ENCODE measurements at regions not wholly inside any gene's neighbourhood (a gene's known extent, or its start where the extent isn't known, plus 50 kb on each side); places are given as distances from the start of the nearest gene placed in this dataset.

GRCh38 chr7:34390103-34390502, 267.9 kb upstream of the NPSR1 start:
- no peak for DNase-seq (ENCODE audit: low read depth)

DNA sequence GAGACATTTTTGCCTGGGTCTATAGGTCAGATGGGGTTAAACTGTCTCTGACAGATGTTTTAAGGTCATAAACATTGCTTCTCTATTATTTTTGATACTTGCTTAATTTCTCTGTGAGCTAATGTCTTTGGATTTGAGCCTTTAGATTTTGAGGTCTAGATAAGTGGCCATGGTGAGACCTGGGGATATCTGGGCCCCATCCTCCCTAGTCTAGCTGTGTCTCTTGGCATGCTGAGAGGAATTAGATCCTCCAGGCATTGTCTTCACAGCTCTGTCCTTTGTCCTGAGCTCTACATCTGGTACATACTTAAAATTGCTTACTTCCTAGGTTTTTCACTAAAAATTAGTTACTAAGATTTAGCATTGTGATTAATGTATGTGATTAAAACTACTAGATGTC, 265.0 kb upstream of the NPSR1 start:
- no peak for DNase-seq (ENCODE audit: low read depth)

DNA sequence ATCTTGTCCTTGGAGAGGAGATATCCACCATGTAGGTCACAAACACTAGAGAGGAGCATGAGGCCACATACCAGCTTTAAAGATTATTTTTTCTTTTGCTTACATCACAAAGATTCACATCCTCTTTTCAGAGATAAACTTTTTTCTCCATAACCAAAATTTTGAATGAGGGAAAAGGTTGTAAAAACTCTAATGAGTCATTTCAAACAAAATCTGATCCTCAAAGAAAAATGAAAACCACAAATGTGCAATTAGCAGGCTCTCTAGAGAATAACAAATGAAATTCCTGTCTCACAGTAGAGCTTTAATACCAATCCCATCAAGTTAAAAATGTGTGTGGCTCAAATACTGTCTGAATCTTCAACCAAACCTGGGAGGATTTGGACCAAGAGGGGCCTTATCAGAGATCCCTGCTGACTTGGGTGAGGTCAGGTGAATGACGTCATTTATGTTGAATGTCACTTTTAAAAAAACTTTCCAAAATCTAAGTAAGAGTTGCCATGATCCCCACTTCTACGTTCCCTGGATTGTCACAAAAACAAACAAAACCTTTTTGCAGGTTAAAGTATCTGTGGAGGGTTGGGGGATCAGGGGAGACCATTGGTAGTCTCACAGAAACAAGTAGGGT, 261.5 kb upstream of the NPSR1 start:
- DNase-seq (ENCODE audit: low read depth): peak; percentile 42

- no peak for DNase-seq (ENCODE audit: low read depth)
Observed at GRCh38 chr7:34401776-34402175, 256.2 kb upstream of the NPSR1 start.

DNA sequence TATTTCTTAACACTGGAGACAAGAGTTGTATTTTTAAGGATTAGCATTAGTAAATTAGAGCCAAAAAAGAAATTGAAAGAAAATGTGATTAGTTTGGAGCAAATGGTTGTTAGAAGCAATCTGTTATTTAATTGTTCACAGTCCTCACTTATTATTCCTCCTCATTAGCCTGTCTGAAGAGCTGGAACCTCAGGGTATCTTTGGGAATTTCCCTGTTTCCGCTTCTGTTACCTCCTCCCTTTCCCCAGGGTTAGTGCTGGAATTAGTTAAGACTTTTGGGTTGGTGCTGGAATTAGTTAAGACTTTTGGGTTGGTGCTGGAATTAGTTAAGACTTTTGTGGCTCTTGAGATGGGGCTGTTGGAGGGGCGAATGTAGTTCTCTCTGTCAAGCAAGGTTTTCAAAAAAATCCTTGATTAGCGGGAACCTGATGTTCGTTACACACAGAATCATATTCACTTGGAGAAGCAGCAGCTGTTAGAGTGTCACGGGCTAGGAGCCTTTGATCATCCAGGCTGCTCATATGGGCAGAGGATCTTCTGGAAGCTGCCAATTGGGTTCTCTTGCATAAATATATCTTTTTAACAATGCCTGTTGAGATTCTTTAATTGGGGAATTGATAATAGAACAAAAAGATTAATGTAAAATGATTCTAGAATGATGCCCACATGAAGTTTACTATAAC, 251.0 kb upstream of the NPSR1 start:
- no peak for DNase-seq (ENCODE audit: low read depth)

DNA sequence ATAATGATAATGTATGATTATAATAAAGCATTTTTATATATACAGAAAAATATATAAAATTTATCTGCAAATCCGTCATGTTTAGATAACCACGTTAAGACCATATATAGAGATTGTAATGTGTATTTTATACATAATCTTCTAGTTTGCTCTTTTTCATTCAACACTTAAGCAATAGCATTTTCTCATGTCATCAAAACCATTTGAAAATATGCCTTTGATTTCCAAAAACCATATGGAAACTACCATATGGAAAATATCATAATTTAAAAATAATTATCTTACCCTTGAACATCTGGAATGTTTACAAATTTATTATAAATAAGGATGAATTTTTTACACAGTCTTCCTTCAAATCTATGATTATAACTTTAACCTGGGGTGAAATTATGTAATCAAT, 250.4 kb upstream of the NPSR1 start:
- DNase-seq (ENCODE audit: low read depth): no peak

- DNase-seq (ENCODE audit: low read depth): peak; percentile 53
Observed at GRCh38 chr7:34417781-34418180, 240.2 kb upstream of the NPSR1 start.

DNA sequence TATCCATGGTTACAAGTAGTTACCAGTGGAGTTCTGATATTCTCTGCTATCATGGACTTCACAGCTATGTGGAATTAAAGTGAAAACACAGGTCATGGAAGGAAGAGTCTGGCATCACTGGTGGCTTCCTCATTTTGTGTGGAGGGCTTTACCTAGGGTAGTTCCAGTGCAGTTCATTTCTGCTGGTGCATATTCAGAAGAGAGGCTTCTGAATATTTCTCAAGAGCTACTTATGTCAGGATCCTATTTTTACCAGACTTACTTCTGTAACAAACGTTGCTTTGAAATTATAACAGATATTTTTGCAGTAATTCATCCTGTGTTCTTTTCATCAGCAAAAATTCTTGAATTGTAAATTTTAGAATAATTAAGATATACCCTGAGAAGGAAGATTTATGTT, 236.5 kb upstream of the NPSR1 start:
- DNase-seq (ENCODE audit: low read depth): no peak

- no peak for DNase-seq (ENCODE audit: low read depth)
Observed at GRCh38 chr7:34425194-34425593, 232.8 kb upstream of the NPSR1 start.

GRCh38 chr7:34425631-34426384, 232.2 kb upstream of the NPSR1 start:
- no peak for DNase-seq (ENCODE audit: low read depth)

DNA sequence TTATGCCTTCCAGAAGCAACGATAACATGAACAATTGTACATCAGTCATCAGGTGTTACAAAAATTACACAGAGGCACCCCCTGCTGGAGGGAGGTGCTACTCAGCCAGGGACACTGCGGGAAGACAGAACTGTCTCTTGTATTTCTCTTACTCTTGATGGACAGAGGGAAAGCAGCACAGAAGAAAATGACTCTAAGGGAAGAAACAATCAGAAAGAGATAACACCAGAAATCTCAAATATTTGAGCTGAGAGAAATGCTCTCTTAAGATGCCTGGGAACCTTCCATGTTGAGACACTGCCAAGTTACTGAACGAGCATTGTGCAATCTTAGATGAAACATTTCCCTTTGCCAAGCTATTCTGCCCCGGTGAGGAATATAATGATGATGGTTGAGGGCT, 227.6 kb upstream of the NPSR1 start:
- DNase-seq (ENCODE audit: low read depth): peak; percentile 62

GRCh38 chr7:34438436-34438835, 219.6 kb upstream of the NPSR1 start:
- no peak for DNase-seq (ENCODE audit: low read depth)

GRCh38 chr7:34445653-34446052, 212.4 kb upstream of the NPSR1 start:
- DNase-seq (ENCODE audit: low read depth): no peak

DNA sequence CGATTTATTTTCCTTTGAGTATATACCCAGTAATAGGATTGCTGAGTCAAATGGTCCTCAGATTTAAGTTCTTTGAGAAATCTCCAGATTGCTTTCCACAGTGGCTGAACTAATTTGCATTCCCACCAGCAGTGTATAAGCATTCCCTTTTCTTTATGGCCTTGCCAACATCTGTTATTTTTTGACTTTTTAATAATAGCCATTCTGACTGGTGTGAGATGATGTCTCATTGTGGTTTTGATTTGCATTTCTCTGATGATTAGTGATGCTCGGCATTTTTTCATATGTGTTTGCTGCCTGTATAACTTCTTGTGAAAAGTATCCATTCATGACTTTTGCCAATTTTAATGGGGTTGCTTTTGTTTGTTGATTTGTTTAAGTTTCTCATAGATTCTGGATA, 209.5 kb upstream of the NPSR1 start:
- peak; percentile 18 for DNase-seq (ENCODE audit: low read depth)

- DNase-seq (ENCODE audit: low read depth): no peak
Observed at GRCh38 chr7:34449765-34450164, 208.3 kb upstream of the NPSR1 start.

DNA sequence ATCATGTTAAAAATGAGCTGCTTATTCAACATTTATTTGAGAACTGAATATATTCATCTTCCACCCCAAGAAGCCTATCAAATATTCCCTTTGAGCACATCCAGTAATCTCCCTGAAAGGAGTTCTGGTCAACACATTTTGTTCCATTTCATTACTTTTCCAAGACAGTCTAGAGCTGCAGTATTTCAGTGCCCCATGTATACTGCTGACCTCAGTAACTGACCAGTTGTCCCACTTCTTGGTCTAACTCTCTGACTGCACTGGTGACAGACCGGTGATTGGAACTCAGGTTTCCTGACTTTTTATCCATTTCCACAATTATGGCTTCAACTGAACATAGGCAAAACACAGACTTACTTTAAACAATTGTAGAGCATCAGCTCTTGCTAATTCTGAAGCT, 206.8 kb upstream of the NPSR1 start:
- no peak for DNase-seq (ENCODE audit: low read depth)

GRCh38 chr7:34451923-34452322, 206.1 kb upstream of the NPSR1 start:
- peak; percentile 39 for DNase-seq (ENCODE audit: low read depth)

DNA sequence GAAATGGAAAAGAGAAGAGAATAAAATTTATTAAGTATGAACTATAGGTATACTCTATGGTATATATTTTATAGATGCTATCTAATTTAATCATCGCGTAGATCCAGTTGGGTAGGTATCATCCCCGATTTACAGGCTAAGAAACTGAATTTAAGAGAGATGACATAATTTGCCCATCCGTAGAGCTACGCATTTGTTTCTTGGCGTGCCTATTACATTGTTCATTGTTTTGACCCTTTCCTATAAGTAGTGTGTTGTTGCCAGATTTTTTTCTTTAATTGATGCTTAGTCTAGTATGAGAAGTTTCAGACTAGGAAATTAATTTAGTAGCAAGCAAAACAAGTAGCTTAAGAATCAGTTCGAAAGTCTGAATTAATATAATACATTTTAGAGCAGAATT, 205.7 kb upstream of the NPSR1 start:
- DNase-seq (ENCODE audit: low read depth): no peak

- DNase-seq (ENCODE audit: low read depth): peak; percentile 34
Observed at GRCh38 chr7:34453150-34453549, 204.9 kb upstream of the NPSR1 start.

DNA sequence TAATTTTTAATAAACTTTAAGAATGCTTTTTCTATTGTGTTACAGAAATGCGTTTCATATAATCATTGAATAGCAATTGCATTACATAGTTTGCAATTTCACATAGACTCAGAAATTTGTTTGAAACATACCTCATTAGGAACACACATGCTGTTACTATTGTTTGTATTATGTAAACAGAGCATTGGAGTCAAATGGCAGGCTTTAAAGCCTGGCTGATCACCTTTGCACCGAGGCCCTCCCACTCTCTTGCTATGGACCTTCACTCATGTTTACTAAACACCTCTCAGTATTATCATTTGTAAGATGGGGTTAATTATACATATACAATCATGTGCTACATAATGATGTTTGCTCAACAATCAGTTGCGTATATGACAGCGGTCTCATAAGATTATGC, 203.6 kb upstream of the NPSR1 start:
- no peak for DNase-seq (ENCODE audit: low read depth)

DNA sequence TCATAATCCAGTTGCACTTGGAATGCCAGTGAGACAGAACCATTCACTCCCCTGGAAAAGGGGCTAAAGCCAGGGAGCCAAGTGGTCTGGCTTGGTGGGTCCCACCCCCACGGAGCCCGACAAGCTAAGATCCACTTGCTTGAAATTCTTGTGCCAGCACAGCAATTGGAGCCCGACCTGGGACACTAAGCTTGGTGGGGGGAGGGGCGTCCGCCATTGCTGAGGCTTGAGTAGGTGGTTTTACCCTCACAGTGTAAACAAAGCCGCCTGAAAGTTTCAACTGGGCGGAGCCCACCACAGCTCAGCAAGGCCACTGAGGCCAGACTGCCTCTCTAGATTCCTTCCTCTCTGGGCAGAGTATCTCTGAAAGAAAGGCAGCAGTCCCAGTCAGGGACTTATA, 200.7 kb upstream of the NPSR1 start:
- DNase-seq (ENCODE audit: low read depth): no peak

DNA sequence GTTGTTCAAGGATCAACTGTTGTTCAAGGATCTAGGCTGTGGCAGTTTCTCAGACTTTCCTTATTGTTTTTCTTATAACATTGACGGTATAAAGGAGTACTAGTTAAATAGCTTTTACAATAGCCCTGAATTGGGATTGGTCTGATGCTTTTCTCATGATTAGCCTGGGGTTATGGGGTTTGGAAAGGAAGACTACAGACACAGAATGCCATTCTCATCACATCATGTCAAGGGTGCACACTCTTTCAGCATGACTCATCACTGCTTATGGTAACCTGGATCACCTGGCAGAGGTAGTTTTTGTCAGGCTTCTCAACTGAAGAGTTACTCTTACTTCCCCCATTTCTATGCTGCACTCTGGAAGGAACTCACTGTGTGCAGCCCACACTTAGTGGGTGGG, 194.2 kb upstream of the NPSR1 start:
- peak; percentile 77 for DNase-seq (ENCODE audit: low read depth)

- DNase-seq (ENCODE audit: low read depth): no peak
Observed at GRCh38 chr7:34471844-34472243, 186.2 kb upstream of the NPSR1 start.
